H1 (cell line): ENCODE measurements at regions not wholly inside any gene's neighbourhood (a gene's known extent, or its start where the extent isn't known, plus 50 kb on each side); places are given as distances from the start of the nearest gene placed in this dataset.

Source experiments
- GABPA ChIP-seq: IDR thresholded peaks from 2 replicates; pipeline ENCODE4 v1.6.1; 2011; ENCODE audit warnings: mild to moderate bottlenecking, low read length, moderate library complexity, borderline replicate concordance; ENCODE audit not compliant: insufficient read depth
- PHF8 ChIP-seq: fragments of 200-600 bp; sonication (generic); conservative IDR thresholded peaks from 2 replicates; pipeline ENCODE4 v1.7.1; 2012; ENCODE audit warnings: low read depth, mild to moderate bottlenecking, inconsistent platforms, low read length, moderate library complexity
- POU5F1 ChIP-seq: IDR thresholded peaks from 2 replicates; pipeline ENCODE4 v1.6.1; 2011; ENCODE audit warnings: low read depth, mild to moderate bottlenecking, low read length, moderate library complexity
- RFX5 ChIP-seq: IDR thresholded peaks from 2 replicates; pipeline ENCODE4 v1.6.1; 2011; ENCODE audit warnings: low read depth, low read length, improper control_type of control experiment, borderline replicate concordance
- SRF ChIP-seq: IDR thresholded peaks from 2 replicates; pipeline ENCODE4 v1.6.1; 2011; ENCODE audit warnings: mild to moderate bottlenecking, low read depth, low read length, moderate library complexity
- TF ChIP-seq, protein P1 (sequence below): IDR thresholded peaks from 2 replicates; pipeline ENCODE4 v1.6.1; 2011; ENCODE audit warnings: low read length, improper control_type of control experiment
- TF ChIP-seq, protein P2 (sequence below): fragments of 300-600 bp; sonication (generic); IDR thresholded peaks from 2 replicates; pipeline ENCODE4 v1.7.1; 2012; ENCODE audit warnings: low read length, moderate library complexity, mild to moderate bottlenecking, inconsistent platforms; ENCODE audit not compliant: insufficient replicate concordance
- TF ChIP-seq, protein P3 (sequence below): IDR thresholded peaks from 2 replicates; pipeline ENCODE4 v1.6.1; 2012; ENCODE audit warnings: inconsistent platforms

DNA sequence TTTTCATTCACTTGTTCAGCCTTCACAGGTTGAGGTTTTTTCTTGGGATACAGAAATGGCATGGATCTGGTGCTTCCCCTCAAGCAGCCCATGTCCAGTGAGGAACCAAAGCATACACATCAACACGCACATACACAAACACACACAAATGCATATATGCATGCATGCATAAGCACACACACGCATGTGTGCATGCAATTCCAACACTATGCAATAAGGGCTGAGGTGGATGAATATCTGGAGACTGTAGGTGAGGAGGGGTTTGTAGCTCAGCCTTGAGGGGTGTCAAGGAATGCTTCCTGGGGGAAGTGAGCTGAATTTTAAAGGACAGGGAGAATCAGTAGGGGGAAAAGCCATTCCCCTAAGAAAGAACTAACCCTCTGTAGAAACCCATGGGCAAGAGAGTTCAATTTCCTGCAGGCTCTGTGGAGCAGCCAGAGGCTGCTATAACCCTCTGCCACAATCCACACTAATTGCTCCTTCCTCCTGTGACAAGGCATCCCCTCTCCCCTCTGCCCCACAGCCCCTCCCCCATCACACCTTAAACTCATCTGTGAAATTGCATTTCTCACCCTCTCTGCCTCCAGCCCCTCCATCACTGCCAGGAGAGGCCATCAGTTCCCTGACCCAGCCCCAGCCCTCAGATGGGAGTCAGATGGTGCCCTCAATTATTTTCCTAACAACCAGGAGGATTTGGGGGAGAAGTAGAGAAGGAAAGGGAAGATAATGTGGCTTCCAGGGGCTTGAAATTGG is 316.4 kb downstream of the RPS24 start (continued):
- TF ChIP-seq, protein P1, sequence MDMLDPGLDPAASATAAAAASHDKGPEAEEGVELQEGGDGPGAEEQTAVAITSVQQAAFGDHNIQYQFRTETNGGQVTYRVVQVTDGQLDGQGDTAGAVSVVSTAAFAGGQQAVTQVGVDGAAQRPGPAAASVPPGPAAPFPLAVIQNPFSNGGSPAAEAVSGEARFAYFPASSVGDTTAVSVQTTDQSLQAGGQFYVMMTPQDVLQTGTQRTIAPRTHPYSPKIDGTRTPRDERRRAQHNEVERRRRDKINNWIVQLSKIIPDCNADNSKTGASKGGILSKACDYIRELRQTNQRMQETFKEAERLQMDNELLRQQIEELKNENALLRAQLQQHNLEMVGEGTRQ = no peak
- TF ChIP-seq PHF8 (no peak), RFX5 (no peak), GABPA (no peak), SRF (no peak), POU5F1 (no peak)
- TF ChIP-seq, protein P2, sequence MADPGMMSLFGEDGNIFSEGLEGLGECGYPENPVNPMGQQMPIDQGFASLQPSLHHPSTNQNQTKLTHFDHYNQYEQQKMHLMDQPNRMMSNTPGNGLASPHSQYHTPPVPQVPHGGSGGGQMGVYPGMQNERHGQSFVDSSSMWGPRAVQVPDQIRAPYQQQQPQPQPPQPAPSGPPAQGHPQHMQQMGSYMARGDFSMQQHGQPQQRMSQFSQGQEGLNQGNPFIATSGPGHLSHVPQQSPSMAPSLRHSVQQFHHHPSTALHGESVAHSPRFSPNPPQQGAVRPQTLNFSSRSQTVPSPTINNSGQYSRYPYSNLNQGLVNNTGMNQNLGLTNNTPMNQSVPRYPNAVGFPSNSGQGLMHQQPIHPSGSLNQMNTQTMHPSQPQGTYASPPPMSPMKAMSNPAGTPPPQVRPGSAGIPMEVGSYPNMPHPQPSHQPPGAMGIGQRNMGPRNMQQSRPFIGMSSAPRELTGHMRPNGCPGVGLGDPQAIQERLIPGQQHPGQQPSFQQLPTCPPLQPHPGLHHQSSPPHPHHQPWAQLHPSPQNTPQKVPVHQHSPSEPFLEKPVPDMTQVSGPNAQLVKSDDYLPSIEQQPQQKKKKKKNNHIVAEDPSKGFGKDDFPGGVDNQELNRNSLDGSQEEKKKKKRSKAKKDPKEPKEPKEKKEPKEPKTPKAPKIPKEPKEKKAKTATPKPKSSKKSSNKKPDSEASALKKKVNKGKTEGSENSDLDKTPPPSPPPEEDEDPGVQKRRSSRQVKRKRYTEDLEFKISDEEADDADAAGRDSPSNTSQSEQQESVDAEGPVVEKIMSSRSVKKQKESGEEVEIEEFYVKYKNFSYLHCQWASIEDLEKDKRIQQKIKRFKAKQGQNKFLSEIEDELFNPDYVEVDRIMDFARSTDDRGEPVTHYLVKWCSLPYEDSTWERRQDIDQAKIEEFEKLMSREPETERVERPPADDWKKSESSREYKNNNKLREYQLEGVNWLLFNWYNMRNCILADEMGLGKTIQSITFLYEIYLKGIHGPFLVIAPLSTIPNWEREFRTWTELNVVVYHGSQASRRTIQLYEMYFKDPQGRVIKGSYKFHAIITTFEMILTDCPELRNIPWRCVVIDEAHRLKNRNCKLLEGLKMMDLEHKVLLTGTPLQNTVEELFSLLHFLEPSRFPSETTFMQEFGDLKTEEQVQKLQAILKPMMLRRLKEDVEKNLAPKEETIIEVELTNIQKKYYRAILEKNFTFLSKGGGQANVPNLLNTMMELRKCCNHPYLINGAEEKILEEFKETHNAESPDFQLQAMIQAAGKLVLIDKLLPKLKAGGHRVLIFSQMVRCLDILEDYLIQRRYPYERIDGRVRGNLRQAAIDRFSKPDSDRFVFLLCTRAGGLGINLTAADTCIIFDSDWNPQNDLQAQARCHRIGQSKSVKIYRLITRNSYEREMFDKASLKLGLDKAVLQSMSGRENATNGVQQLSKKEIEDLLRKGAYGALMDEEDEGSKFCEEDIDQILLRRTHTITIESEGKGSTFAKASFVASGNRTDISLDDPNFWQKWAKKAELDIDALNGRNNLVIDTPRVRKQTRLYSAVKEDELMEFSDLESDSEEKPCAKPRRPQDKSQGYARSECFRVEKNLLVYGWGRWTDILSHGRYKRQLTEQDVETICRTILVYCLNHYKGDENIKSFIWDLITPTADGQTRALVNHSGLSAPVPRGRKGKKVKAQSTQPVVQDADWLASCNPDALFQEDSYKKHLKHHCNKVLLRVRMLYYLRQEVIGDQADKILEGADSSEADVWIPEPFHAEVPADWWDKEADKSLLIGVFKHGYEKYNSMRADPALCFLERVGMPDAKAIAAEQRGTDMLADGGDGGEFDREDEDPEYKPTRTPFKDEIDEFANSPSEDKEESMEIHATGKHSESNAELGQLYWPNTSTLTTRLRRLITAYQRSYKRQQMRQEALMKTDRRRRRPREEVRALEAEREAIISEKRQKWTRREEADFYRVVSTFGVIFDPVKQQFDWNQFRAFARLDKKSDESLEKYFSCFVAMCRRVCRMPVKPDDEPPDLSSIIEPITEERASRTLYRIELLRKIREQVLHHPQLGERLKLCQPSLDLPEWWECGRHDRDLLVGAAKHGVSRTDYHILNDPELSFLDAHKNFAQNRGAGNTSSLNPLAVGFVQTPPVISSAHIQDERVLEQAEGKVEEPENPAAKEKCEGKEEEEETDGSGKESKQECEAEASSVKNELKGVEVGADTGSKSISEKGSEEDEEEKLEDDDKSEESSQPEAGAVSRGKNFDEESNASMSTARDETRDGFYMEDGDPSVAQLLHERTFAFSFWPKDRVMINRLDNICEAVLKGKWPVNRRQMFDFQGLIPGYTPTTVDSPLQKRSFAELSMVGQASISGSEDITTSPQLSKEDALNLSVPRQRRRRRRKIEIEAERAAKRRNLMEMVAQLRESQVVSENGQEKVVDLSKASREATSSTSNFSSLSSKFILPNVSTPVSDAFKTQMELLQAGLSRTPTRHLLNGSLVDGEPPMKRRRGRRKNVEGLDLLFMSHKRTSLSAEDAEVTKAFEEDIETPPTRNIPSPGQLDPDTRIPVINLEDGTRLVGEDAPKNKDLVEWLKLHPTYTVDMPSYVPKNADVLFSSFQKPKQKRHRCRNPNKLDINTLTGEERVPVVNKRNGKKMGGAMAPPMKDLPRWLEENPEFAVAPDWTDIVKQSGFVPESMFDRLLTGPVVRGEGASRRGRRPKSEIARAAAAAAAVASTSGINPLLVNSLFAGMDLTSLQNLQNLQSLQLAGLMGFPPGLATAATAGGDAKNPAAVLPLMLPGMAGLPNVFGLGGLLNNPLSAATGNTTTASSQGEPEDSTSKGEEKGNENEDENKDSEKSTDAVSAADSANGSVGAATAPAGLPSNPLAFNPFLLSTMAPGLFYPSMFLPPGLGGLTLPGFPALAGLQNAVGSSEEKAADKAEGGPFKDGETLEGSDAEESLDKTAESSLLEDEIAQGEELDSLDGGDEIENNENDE = no peak
- TF ChIP-seq, protein P3, sequence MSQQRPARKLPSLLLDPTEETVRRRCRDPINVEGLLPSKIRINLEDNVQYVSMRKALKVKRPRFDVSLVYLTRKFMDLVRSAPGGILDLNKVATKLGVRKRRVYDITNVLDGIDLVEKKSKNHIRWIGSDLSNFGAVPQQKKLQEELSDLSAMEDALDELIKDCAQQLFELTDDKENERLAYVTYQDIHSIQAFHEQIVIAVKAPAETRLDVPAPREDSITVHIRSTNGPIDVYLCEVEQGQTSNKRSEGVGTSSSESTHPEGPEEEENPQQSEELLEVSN = no peak
